AG04450 (cell line): ENCODE measurements at regions not wholly inside any gene's neighbourhood (a gene's known extent, or its start where the extent isn't known, plus 50 kb on each side); places are given as distances from the start of the nearest gene placed in this dataset.

ENCODE experiments used
- CTCF ChIA-PET: fragments of 300-600, 350-600 bp; formaldehyde crosslinking; extraction: SDS; loops from one replicate; lab custom pipeline; 2022; ENCODE audit warnings: antibody characterized with exemption, inconsistent platforms; lab: Charles Lee
- POLR2A ChIA-PET: fragments of 350-600 bp; formaldehyde crosslinking; extraction: SDS; loops from one replicate; lab custom pipeline; 2021; ENCODE audit warnings: antibody characterized with exemption, inconsistent platforms; lab: Yijun Ruan, JAX
- DNase-seq: peaks from one replicate; pipeline ENCODE4 v3.0.0-alpha.2; 2011; ENCODE audit warnings: low read depth, low spot score
- H3K27ac ChIP-seq: one replicate; pipeline ENCODE4 v1.5.1; 2012; ENCODE audit warnings: low read depth, low read length, control low read depth
- H3K27me3 ChIP-seq: one replicate; pipeline ENCODE4 v1.6.0; 2012; ENCODE audit warnings: low read length; ENCODE audit not compliant: control insufficient read depth, insufficient read depth
- H3K4me3 ChIP-seq: 2 replicates; pipeline ENCODE4 v1.5.1; 2011; ENCODE audit warnings: mild to moderate bottlenecking, low read depth, low read length, control low read depth
- H3K9me3 ChIP-seq: 2 replicates; pipeline ENCODE4 v1.5.1; 2012; ENCODE audit warnings: low read length; ENCODE audit not compliant: control insufficient read depth, insufficient read depth
- TF ChIP-seq, protein P1 (sequence below): IDR thresholded peaks from 2 replicates; pipeline ENCODE4 v1.5.1; 2011; ENCODE audit warnings: low read depth, low read length, control low read depth, inconsistent platforms

DNA sequence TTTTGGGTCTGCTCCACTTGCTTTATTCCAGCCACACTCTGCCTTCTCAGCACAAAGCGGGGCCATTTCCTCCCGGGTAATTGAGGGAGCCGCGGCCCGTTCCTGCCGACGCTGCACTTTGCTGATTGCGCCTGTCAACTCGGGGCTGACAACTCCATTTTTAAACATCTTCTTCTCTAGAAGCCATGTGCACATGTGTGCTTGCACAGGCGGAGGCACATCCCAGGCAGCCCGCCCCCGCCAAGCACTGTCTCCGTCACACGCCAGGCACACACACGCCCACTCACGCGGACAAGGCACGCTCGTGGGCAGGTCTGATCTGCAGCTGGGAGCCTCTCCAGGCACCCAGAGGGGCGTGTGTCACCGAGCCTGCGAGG lies 63.2 kb downstream of the ENGASE start:
- Histone ChIP-seq H3K27me3 (peaks cover 13% of the 10 kb centered on the region), H3K4me3 (no peak overlapping the region), H3K27ac (no peak overlapping the region), H3K9me3 (peaks cover 4% of the 10 kb centered on the region; the same call in 1 of the 2 replicates)
- TF ChIP-seq, protein P1, sequence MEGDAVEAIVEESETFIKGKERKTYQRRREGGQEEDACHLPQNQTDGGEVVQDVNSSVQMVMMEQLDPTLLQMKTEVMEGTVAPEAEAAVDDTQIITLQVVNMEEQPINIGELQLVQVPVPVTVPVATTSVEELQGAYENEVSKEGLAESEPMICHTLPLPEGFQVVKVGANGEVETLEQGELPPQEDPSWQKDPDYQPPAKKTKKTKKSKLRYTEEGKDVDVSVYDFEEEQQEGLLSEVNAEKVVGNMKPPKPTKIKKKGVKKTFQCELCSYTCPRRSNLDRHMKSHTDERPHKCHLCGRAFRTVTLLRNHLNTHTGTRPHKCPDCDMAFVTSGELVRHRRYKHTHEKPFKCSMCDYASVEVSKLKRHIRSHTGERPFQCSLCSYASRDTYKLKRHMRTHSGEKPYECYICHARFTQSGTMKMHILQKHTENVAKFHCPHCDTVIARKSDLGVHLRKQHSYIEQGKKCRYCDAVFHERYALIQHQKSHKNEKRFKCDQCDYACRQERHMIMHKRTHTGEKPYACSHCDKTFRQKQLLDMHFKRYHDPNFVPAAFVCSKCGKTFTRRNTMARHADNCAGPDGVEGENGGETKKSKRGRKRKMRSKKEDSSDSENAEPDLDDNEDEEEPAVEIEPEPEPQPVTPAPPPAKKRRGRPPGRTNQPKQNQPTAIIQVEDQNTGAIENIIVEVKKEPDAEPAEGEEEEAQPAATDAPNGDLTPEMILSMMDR, result no peak
- POLR2A ChIA-PET, result no interaction called here
- DNase-seq, result no peak
- CTCF ChIA-PET, result no interaction called here

DNA sequence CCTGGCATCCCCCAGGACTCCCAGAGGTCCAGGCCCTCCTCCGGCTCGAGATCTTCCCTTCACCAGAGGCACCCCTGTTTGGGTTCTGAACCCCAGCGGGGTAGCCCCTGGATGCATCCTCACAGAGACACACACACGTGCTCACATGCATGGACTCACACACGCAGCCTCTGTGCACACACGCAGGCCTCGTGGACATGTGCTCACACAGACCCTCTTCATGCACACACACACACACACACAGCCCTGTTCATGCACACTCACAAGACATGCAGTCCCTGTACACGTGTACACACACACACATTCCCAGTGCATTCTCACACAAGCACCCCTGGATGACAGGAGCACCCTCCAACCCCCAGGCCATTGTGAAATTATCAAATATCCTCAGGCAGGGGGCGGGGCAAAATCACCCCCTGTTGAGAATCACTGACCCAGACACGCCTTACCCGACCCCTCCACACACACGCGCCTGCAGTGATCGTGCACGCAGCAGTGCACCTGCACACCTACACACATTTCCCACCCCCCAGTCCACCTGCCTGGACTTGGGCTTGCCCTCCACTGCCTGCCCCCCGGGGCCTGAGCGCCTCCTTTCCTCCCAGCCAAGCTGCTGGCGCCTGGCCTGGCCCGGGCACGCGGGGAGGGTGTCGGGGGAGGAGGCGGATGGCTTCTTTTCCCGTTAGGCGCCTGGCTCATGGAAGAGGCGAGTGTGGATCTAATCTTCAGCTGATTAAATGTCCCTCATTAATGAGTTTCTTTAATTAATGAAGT lies 62.6 kb downstream of the ENGASE start:
- Histone ChIP-seq H3K9me3 (peaks cover 4% of the 10 kb centered on the region; the same call in 1 of the 2 replicates), H3K27me3 (peaks cover 11% of the 10 kb centered on the region), H3K4me3 (no peak overlapping the region), H3K27ac (no peak overlapping the region)
- ChIA-PET CTCF (no interaction called here), POLR2A (no interaction called here)
- no peak for DNase-seq
- TF ChIP-seq, protein P1, result no peak

DNA sequence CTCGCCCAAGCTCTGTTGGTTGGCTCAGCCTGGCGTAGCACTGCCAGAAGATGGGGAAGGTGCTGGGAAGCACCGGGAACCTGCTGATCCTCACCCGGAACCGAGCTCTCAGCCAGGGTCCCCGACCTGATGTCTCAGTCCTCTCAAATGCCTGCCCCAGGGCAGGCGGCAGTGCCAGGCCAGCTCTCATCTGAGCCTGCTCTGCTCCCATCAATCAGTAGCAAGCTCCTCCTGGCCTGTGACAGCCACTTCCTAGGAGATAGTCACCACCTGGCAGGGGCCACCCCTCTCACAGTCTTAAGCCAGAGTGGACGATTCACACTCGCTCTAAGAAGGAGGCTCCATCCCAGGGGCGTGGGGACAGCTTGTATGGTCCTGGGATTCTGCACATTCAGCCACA lies 62.0 kb downstream of the ENGASE start:
- Histone ChIP-seq H3K4me3 (no peak overlapping the region), H3K9me3 (peaks cover 4% of the 10 kb centered on the region; the same call in 1 of the 2 replicates), H3K27me3 (peaks cover 9% of the 10 kb centered on the region), H3K27ac (no peak overlapping the region)
- no peak for DNase-seq
- CTCF ChIA-PET, result no interaction called here
- POLR2A ChIA-PET, result no interaction called here
- TF ChIP-seq, protein P1, result no peak
